ENCODE measurements at regions not wholly inside any gene's neighbourhood (a gene's known extent, or its start where the extent isn't known, plus 50 kb on each side); places are given as distances from the start of the nearest gene placed in this dataset.

- peak in 1 of 10 donors; percentile 27 for DNase-seq
- Mint-ChIP-seq H3K36me3 (no peaks in the 10 kb centered on the region), H3K27me3 (peaks cover 0 to 8% (median 8%) of the 10 kb centered on the region in 5 donors), H3K27ac (no peak overlapping the region), H3K9me3 (no peaks in the 10 kb centered on the region), H3K4me3 (no peak overlapping the region), H3K4me1 (no peaks in the 10 kb centered on the region)
- POLR2A ChIA-PET, result no interaction called here
- ATAC-seq, result no peak
Observed at GRCh38 chr11:134512571-134513538, 100.8 kb upstream of the B3GAT1 start.

- peak in 1 of 10 donors; percentile 35 for DNase-seq
- H3K4me3 Mint-ChIP-seq, result no peak overlapping the region
- H3K27ac Mint-ChIP-seq, result no peak overlapping the region
- peaks cover 0 to 8% (median 8%) of the 10 kb centered on the region in 5 donors for H3K27me3 Mint-ChIP-seq
- H3K4me1 Mint-ChIP-seq, result no peaks in the 10 kb centered on the region
- no peaks in the 10 kb centered on the region for H3K9me3 Mint-ChIP-seq
- POLR2A ChIA-PET, result no interaction called here
- ATAC-seq, result no peak
- no peaks in the 10 kb centered on the region for H3K36me3 Mint-ChIP-seq
Observed at GRCh38 chr11:134512061-134512460, 100.0 kb upstream of the B3GAT1 start.

GRCh38 chr11:134511255-134511654, 99.2 kb upstream of the B3GAT1 start:
- H3K36me3 Mint-ChIP-seq, result no peaks in the 10 kb centered on the region
- DNase-seq (peak in 1 of 10 donors; percentile 35), ATAC-seq (no peak)
- peaks cover 0 to 8% (median 8%) of the 10 kb centered on the region in 5 donors for H3K27me3 Mint-ChIP-seq
- no peak overlapping the region for H3K4me3 Mint-ChIP-seq
- H3K4me1 Mint-ChIP-seq, result no peaks in the 10 kb centered on the region
- POLR2A ChIA-PET, result no interaction called here
- no peaks in the 10 kb centered on the region for H3K9me3 Mint-ChIP-seq
- H3K27ac Mint-ChIP-seq, result no peak overlapping the region

- ATAC-seq (no peak), DNase-seq (peak in 1 of 10 donors; percentile 57)
- H3K36me3 Mint-ChIP-seq, result no peaks in the 10 kb centered on the region
- POLR2A ChIA-PET, result no interaction called here
- H3K4me1 Mint-ChIP-seq, result no peaks in the 10 kb centered on the region
- H3K9me3 Mint-ChIP-seq, result no peaks in the 10 kb centered on the region
- peaks cover 0 to 13% (median 7%) of the 10 kb centered on the region in 5 donors for H3K27me3 Mint-ChIP-seq
- no peak overlapping the region for H3K4me3 Mint-ChIP-seq
- peak overlapping the region in 1 of 10 donors; percentile 27 for H3K27ac Mint-ChIP-seq
Observed at GRCh38 chr11:134510233-134511040, 98.4 kb upstream of the B3GAT1 start.

GRCh38 chr11:134509381-134510232, 97.6 kb upstream of the B3GAT1 start:
- POLR2A ChIA-PET, result no interaction called here
- no peaks in the 10 kb centered on the region for H3K4me1 Mint-ChIP-seq
- no peak overlapping the region for H3K27ac Mint-ChIP-seq
- no peaks in the 10 kb centered on the region for H3K36me3 Mint-ChIP-seq
- H3K9me3 Mint-ChIP-seq, result no peaks in the 10 kb centered on the region
- no peak for ATAC-seq
- no peak overlapping the region for H3K4me3 Mint-ChIP-seq
- peaks cover 0 to 15% (median 10%) of the 10 kb centered on the region in 5 donors for H3K27me3 Mint-ChIP-seq
- peak in 1 of 10 donors; percentile 41 for DNase-seq

GRCh38 chr11:134508219-134508990, 96.4 kb upstream of the B3GAT1 start:
- H3K27me3 Mint-ChIP-seq, result peaks cover 2 to 25% (median 14%) of the 10 kb centered on the region in 5 donors
- no peaks in the 10 kb centered on the region for H3K9me3 Mint-ChIP-seq
- ATAC-seq, result no peak
- peak overlapping the region in 1 of 10 donors; percentile 11 for H3K27ac Mint-ChIP-seq
- DNase-seq, result peak in 1 of 10 donors; percentile 50
- POLR2A ChIA-PET, result no interaction called here
- no peak overlapping the region for H3K4me3 Mint-ChIP-seq
- H3K36me3 Mint-ChIP-seq, result no peaks in the 10 kb centered on the region
- no peaks in the 10 kb centered on the region for H3K4me1 Mint-ChIP-seq

- POLR2A ChIA-PET, result no interaction called here
- no peak overlapping the region for H3K27ac Mint-ChIP-seq
- DNase-seq (no peak), ATAC-seq (no peak)
- H3K4me1 Mint-ChIP-seq, result no peaks in the 10 kb centered on the region
- no peak overlapping the region for H3K4me3 Mint-ChIP-seq
- H3K9me3 Mint-ChIP-seq, result no peaks in the 10 kb centered on the region
- H3K27me3 Mint-ChIP-seq, result peaks cover 6 to 35% (median 25%) of the 10 kb centered on the region in 5 donors
- no peaks in the 10 kb centered on the region for H3K36me3 Mint-ChIP-seq
Observed at GRCh38 chr11:134506046-134506445, 94.0 kb upstream of the B3GAT1 start.

- Mint-ChIP-seq H3K27ac (no peak overlapping the region), H3K36me3 (no peaks in the 10 kb centered on the region), H3K9me3 (no peaks in the 10 kb centered on the region), H3K4me3 (no peak overlapping the region), H3K27me3 (peaks cover 6 to 38% (median 26%) of the 10 kb centered on the region in 5 donors), H3K4me1 (no peaks in the 10 kb centered on the region)
- POLR2A ChIA-PET, result no interaction called here
- DNase-seq (no peak), ATAC-seq (no peak)
Observed at GRCh38 chr11:134505125-134505524, 93.1 kb upstream of the B3GAT1 start.

- peak in 1 of 10 donors; percentile 27 for DNase-seq
- H3K27ac Mint-ChIP-seq, result no peak overlapping the region
- POLR2A ChIA-PET, result no interaction called here
- no peaks in the 10 kb centered on the region for H3K4me1 Mint-ChIP-seq
- no peak for ATAC-seq
- peaks cover 6 to 41% (median 26%) of the 10 kb centered on the region in 5 donors for H3K27me3 Mint-ChIP-seq
- H3K4me3 Mint-ChIP-seq, result no peak overlapping the region
- no peaks in the 10 kb centered on the region for H3K9me3 Mint-ChIP-seq
- H3K36me3 Mint-ChIP-seq, result no peaks in the 10 kb centered on the region
Observed at GRCh38 chr11:134504146-134504905, 92.3 kb upstream of the B3GAT1 start.

GRCh38 chr11:134503596-134503995, 91.6 kb upstream of the B3GAT1 start:
- Mint-ChIP-seq H3K9me3 (no peaks in the 10 kb centered on the region), H3K36me3 (no peaks in the 10 kb centered on the region), H3K27me3 (peaks cover 6 to 48% (median 33%) of the 10 kb centered on the region in 5 donors), H3K4me3 (no peak overlapping the region), H3K27ac (no peak overlapping the region), H3K4me1 (no peaks in the 10 kb centered on the region)
- DNase-seq, result no peak
- ATAC-seq, result no peak
- POLR2A ChIA-PET, result no interaction called here

GRCh38 chr11:134503100-134503499, 91.1 kb upstream of the B3GAT1 start:
- DNase-seq (no peak), ATAC-seq (no peak)
- no peaks in the 10 kb centered on the region for H3K4me1 Mint-ChIP-seq
- H3K27ac Mint-ChIP-seq, result peak overlapping the region in 1 of 10 donors; percentile 42
- H3K36me3 Mint-ChIP-seq, result no peaks in the 10 kb centered on the region
- no peak overlapping the region for H3K4me3 Mint-ChIP-seq
- no peaks in the 10 kb centered on the region for H3K9me3 Mint-ChIP-seq
- H3K27me3 Mint-ChIP-seq, result peaks cover 6 to 49% (median 33%) of the 10 kb centered on the region in 5 donors
- POLR2A ChIA-PET, result no interaction called here
